Panc1 (cell line): ENCODE measurements at regions not wholly inside any gene's neighbourhood (a gene's known extent, or its start where the extent isn't known, plus 50 kb on each side); places are given as distances from the start of the nearest gene placed in this dataset.

Source experiments
- ATAC-seq: fragments of 200-7000 bp; cut with Tn5 transposase; 2 replicates; pipeline ENCODE4 v1.9.1; 2020; ENCODE audit warnings: mild to moderate bottlenecking, moderate library complexity
- BruUV-seq: library from RNA; stranded (reverse); fragments of 400-500 nt; replicated peaks from 2 replicates; lab custom pipeline; 2021; lab: Mats Ljungman, UMichigan
- CTCF ChIA-PET: fragments of 300-600 bp; sonication (Branson Sonifier 250); formaldehyde crosslinking; loops from one replicate; lab custom pipeline; 2022; ENCODE audit warnings: antibody characterized with exemption; lab: Charles Lee
- POLR2A ChIA-PET: fragments of 300-600 bp; sonication (Branson Sonifier 250); formaldehyde crosslinking; loops from one replicate; lab custom pipeline; 2022; ENCODE audit warnings: antibody characterized with exemption; lab: Charles Lee
- DNase-seq: peaks from one replicate; pipeline ENCODE4 v3.0.0-alpha.2; 2010; ENCODE audit warnings: low read depth, low spot score
- H3K27ac ChIP-seq: 2 replicates; pipeline ENCODE4 v1.5.1; 2011; ENCODE audit warnings: mild to moderate bottlenecking, low read length, inconsistent platforms
- H3K27me3 ChIP-seq: fragments of 200-500 bp; sonication (Bioruptor generic); 2 replicates; pipeline ENCODE4 v1.6.0; 2014; ENCODE audit warnings: low read length, inconsistent platforms; ENCODE audit not compliant: control insufficient read depth, insufficient read depth
- H3K36me3 ChIP-seq: fragments of 200-500 bp; sonication (Bioruptor generic); 2 replicates; pipeline ENCODE4 v1.5.1; 2014; ENCODE audit warnings: inconsistent platforms, mild to moderate bottlenecking, low read length, moderate library complexity; ENCODE audit not compliant: control insufficient read depth, insufficient read depth
- H3K4me1 ChIP-seq: 2 replicates; pipeline ENCODE4 v1.5.1; 2011; ENCODE audit warnings: inconsistent platforms, mild to moderate bottlenecking, low read length, moderate library complexity; ENCODE audit not compliant: control insufficient read depth, insufficient read depth
- H3K4me3 ChIP-seq, 2 experiments: 2 replicates each; pipeline ENCODE4 v1.5.1; 2011 to 2012; ENCODE audit warnings: low read depth in 2 of 2, low read length in 2 of 2, mild to moderate bottlenecking in 2 of 2, inconsistent platforms in 1 of 2, moderate library complexity in 1 of 2
- H3K9me3 ChIP-seq: fragments of 200-500 bp; sonication (Bioruptor generic); 2 replicates; pipeline ENCODE4 v1.5.1; 2014; ENCODE audit warnings: low read depth, mild to moderate bottlenecking, inconsistent platforms, low read length, moderate library complexity; ENCODE audit not compliant: control insufficient read depth, insufficient read depth
- SIN3A ChIP-seq: IDR thresholded peaks from 2 replicates; pipeline ENCODE4 v1.6.1; 2012; ENCODE audit warnings: low read depth, mild to moderate bottlenecking, low read length, moderate library complexity, borderline replicate concordance; ENCODE audit not compliant: insufficient read depth
- TCF7L2 ChIP-seq: IDR thresholded peaks from 2 replicates; pipeline ENCODE4 v1.6.1; 2011; ENCODE audit warnings: mild to moderate bottlenecking, low read depth, low read length, inconsistent platforms
- in situ Hi-C: cut with HindIII; loops from 2 replicates; pipeline ENCODE4 v1.10.0; 2016; ENCODE audit warnings: low sequenced_read_pairs, low pct_unique_long_range_greater_than_20kb
- intact Hi-C: fragments of 100-400 bp; cut with micrococcal nuclease; formaldehyde crosslinking; loops from one replicate; pipeline ENCODE4 v1.10.0; 2022; ENCODE audit not compliant: unreplicated experiment
- TF ChIP-seq, protein P1 (sequence below): fragments of 450-650 bp; IDR thresholded peaks from 2 replicates; pipeline ENCODE4 v1.5.1; 2017; ENCODE audit warnings: mild to moderate bottlenecking
- TF ChIP-seq, protein P2 (sequence below), 2 experiments: IDR thresholded peaks; 2 replicates each; pipeline ENCODE4 v1.6.1; 2011 to 2012; ENCODE audit warnings: low read depth in 2 of 2, control low read depth in 1 of 2, low read length in 1 of 2, mild to moderate bottlenecking in 1 of 2, moderate library complexity in 1 of 2; ENCODE audit not compliant: insufficient read depth in 1 of 2

DNA sequence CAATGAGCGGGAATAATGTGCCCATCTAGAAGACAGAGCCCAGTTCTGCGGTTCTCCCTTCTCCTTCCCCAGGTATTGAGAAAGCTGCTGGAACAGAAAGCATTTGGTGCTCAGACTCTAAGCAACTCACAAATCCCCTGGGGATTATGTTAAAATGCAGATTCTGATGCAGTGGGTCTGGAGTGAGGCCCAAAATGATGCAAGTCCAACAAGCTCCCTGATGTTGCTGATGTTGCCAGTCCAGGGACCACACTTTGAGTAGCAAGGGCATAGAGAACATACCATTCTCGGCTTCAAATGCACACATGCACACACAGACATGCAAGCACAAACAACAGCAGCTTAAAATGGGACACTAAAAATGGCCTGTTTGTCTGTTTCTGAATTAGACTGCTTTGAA, 274.8 kb upstream of the NCKAP5 start:
- Histone ChIP-seq H3K4me1 (no peaks in the 10 kb centered on the region), H3K27ac (no peak overlapping the region), H3K9me3 (no peaks in the 10 kb centered on the region), H3K4me3 (no peak overlapping the region), H3K36me3 (no peaks in the 10 kb centered on the region), H3K27me3 (no peaks in the 10 kb centered on the region)
- in situ Hi-C loops (no loop called here), intact Hi-C loops (loop anchor here (5.0 to 10.0 kb wide), 4 partner anchors 318 to 1576 kb away; no protein-coding TSS in a partner anchor)
- no peak for DNase-seq
- ChIA-PET POLR2A (no interaction called here), CTCF (no interaction called here)
- BruUV-seq = no TSS peak
- TF ChIP-seq SIN3A (no peak), TCF7L2 (no peak)
- TF ChIP-seq, protein P1, sequence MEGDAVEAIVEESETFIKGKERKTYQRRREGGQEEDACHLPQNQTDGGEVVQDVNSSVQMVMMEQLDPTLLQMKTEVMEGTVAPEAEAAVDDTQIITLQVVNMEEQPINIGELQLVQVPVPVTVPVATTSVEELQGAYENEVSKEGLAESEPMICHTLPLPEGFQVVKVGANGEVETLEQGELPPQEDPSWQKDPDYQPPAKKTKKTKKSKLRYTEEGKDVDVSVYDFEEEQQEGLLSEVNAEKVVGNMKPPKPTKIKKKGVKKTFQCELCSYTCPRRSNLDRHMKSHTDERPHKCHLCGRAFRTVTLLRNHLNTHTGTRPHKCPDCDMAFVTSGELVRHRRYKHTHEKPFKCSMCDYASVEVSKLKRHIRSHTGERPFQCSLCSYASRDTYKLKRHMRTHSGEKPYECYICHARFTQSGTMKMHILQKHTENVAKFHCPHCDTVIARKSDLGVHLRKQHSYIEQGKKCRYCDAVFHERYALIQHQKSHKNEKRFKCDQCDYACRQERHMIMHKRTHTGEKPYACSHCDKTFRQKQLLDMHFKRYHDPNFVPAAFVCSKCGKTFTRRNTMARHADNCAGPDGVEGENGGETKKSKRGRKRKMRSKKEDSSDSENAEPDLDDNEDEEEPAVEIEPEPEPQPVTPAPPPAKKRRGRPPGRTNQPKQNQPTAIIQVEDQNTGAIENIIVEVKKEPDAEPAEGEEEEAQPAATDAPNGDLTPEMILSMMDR = no peak
- TF ChIP-seq, protein P2, sequence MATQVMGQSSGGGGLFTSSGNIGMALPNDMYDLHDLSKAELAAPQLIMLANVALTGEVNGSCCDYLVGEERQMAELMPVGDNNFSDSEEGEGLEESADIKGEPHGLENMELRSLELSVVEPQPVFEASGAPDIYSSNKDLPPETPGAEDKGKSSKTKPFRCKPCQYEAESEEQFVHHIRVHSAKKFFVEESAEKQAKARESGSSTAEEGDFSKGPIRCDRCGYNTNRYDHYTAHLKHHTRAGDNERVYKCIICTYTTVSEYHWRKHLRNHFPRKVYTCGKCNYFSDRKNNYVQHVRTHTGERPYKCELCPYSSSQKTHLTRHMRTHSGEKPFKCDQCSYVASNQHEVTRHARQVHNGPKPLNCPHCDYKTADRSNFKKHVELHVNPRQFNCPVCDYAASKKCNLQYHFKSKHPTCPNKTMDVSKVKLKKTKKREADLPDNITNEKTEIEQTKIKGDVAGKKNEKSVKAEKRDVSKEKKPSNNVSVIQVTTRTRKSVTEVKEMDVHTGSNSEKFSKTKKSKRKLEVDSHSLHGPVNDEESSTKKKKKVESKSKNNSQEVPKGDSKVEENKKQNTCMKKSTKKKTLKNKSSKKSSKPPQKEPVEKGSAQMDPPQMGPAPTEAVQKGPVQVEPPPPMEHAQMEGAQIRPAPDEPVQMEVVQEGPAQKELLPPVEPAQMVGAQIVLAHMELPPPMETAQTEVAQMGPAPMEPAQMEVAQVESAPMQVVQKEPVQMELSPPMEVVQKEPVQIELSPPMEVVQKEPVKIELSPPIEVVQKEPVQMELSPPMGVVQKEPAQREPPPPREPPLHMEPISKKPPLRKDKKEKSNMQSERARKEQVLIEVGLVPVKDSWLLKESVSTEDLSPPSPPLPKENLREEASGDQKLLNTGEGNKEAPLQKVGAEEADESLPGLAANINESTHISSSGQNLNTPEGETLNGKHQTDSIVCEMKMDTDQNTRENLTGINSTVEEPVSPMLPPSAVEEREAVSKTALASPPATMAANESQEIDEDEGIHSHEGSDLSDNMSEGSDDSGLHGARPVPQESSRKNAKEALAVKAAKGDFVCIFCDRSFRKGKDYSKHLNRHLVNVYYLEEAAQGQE (IDR thresholded peaks at IDR 0.05; ENCODE audit: insufficient read depth in 1 of 2, low read depth in 2 of 2, low read length in 1 of 2) = no peak
- no peak for ATAC-seq

DNA sequence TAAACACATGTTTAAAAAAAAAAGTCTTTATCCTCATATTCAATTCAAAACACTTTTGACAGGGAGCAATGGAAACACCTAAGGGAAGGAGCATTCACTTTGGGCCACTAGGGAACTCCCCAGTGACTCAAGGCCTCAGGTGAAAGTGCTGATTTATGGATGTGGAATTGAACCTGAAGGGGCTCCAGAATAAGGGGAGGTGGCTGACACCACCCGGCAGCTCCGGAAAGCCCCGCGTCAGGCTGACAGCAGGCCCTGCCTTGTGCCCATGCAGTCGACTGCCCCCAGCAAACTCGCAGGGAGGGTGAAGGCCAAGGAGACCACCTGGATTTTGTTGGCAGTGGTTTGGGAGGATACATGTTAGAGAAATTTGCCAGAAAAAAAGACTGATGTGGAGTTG, 275.3 kb upstream of the NCKAP5 start:
- no TSS peak for BruUV-seq
- POLR2A ChIA-PET = no interaction called here
- CTCF ChIA-PET = no interaction called here
- DNase-seq = no peak
- TF ChIP-seq, protein P1 = no peak
- TF ChIP-seq TCF7L2 = no peak
- Histone ChIP-seq H3K36me3 (no peaks in the 10 kb centered on the region), H3K4me3 (no peak overlapping the region), H3K4me1 (no peaks in the 10 kb centered on the region), H3K27me3 (no peaks in the 10 kb centered on the region), H3K9me3 (no peaks in the 10 kb centered on the region), H3K27ac (no peak overlapping the region)
- ATAC-seq = no peak
- in situ Hi-C loops (no loop called here), intact Hi-C loops (loop anchor here (5.0 to 10.0 kb wide), 4 partner anchors 319 to 1576 kb away; no protein-coding TSS in a partner anchor)
